GM19035 (cell line): ENCODE measurements at regions not wholly inside any gene's neighbourhood (a gene's known extent, or its start where the extent isn't known, plus 50 kb on each side); places are given as distances from the start of the nearest gene placed in this dataset.

Experiments
- ATAC-seq: cut with Tn5 transposase; IDR thresholded peaks from one replicate; pipeline ENCODE4 v1.9.1; 2021; ENCODE audit not compliant: unreplicated experiment

- ATAC-seq = no peak
Observed at GRCh38 chr11:130611791-130612251, 163.4 kb downstream of the ADAMTS15 start.

GRCh38 chr11:130612291-130612851 is 163.9 kb downstream of the ADAMTS15 start:
- no peak for ATAC-seq

- no peak for ATAC-seq
Observed at GRCh38 chr11:130613396-130613795, 165.0 kb downstream of the ADAMTS15 start.

- no peak for ATAC-seq
Observed at GRCh38 chr11:130614591-130614990, 166.1 kb downstream of the ADAMTS15 start.

GRCh38 chr11:130615561-130615960 is 167.1 kb downstream of the ADAMTS15 start:
- no peak for ATAC-seq

- ATAC-seq = no peak
Observed at GRCh38 chr11:130616573-130616972, 168.1 kb downstream of the ADAMTS15 start.

GRCh38 chr11:130617001-130617400 is 168.6 kb downstream of the ADAMTS15 start:
- ATAC-seq = no peak

- no peak for ATAC-seq
Observed at GRCh38 chr11:130620548-130620947, 172.1 kb downstream of the ADAMTS15 start.

- no peak for ATAC-seq
Observed at GRCh38 chr11:130622141-130622542, 173.7 kb downstream of the ADAMTS15 start.

- ATAC-seq = no peak
Observed at GRCh38 chr11:130623670-130624668, 175.5 kb downstream of the ADAMTS15 start.

GRCh38 chr11:130624971-130625544 is 176.6 kb downstream of the ADAMTS15 start:
- no peak for ATAC-seq

GRCh38 chr11:130625578-130626306 is 177.3 kb downstream of the ADAMTS15 start:
- ATAC-seq = no peak

GRCh38 chr11:130629039-130629438 is 180.6 kb downstream of the ADAMTS15 start:
- no peak for ATAC-seq

- ATAC-seq = no peak
Observed at GRCh38 chr11:130631119-130631518, 182.7 kb downstream of the ADAMTS15 start.

GRCh38 chr11:130633466-130633865 is 185.0 kb downstream of the ADAMTS15 start:
- ATAC-seq = peak; percentile 30

- ATAC-seq = no peak
Observed at GRCh38 chr11:130634186-130634585, 185.7 kb downstream of the ADAMTS15 start.

- no peak for ATAC-seq
Observed at GRCh38 chr11:130634961-130635473, 186.6 kb downstream of the ADAMTS15 start.

- no peak for ATAC-seq
Observed at GRCh38 chr11:130635937-130636630, 187.6 kb downstream of the ADAMTS15 start.

- ATAC-seq = peak; percentile 84
Observed at GRCh38 chr11:130636722-130637464, 188.4 kb downstream of the ADAMTS15 start.

- no peak for ATAC-seq
Observed at GRCh38 chr11:130637566-130637965, 189.1 kb downstream of the ADAMTS15 start.
